HCT116 (cell line): ENCODE measurements at regions not wholly inside any gene's neighbourhood (a gene's known extent, or its start where the extent isn't known, plus 50 kb on each side); places are given as distances from the start of the nearest gene placed in this dataset.
"Not testable (repeated sequence)": the region's sequence is repeated elsewhere in the genome, so short reads cannot be mapped to it uniquely, and the experiment has no call there.

Source experiments
- POLR2A ChIP-seq: IDR thresholded peaks from 2 replicates; pipeline ENCODE4 v1.7.0; 2011; ENCODE audit warnings: borderline replicate concordance; ENCODE audit not compliant: insufficient read depth, insufficient read length; ENCODE audit errors: extremely low read depth
- POLR2AphosphoS5 ChIP-seq: IDR thresholded peaks from 2 replicates; pipeline ENCODE4 v1.6.1; 2011; ENCODE audit warnings: mild to moderate bottlenecking, low read depth, low read length, moderate library complexity
- RAD21 ChIP-seq: IDR thresholded peaks from 2 replicates; pipeline ENCODE4 v1.6.1; 2012; ENCODE audit warnings: low read depth, mild to moderate bottlenecking

DNA sequence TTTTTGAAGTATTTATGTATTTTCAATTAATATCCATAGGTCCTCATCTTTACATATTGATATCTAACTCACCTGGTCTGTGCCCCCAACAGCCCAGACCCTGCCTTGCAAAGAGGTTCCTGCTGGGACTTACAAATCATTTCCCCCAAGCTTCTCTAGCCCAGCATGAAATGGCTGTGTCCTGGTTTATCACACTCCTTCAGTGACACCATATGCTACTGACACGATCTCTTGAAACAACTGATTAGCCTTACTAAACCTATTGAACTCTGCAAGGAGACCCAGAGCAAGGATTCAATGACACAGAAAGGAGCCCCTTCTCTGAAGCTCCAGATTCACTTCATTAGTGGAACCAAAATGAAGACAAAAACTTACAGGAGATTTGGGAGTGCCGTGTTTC, 507.4 kb downstream of the TP53TG3F start:
- TF ChIP-seq RAD21, POLR2AphosphoS5, POLR2A: not testable (repeated sequence)
